ENCODE measurements at regions not wholly inside any gene's neighbourhood (a gene's known extent, or its start where the extent isn't known, plus 50 kb on each side); places are given as distances from the start of the nearest gene placed in this dataset.
A peak's percentile ranks its signal among the peaks of the same experiment; 100 is the strongest.
"Not testable (repeated sequence)": the region's sequence is repeated elsewhere in the genome, so short reads cannot be mapped to it uniquely, and the experiment has no call there.

DNA sequence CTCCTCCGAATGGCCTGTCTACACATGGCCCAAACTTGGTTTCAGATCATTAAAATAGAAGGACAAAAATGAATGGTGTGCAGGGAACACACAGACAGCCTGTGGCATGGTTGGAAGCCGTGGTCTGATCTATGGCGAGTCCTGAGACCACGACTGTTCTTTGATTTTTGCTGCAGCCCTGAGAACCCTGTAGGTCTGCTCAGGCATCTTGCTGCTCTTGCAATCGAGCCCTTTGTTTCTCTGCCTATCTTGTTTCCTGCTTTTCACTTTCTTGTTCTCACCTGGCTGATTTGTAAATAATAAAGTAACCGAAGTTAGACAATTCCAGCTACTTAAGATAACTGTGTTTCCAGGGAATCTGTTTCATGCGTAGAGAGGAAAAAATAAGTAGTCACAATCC is 54.1 kb upstream of the NBPF9 start:
- not testable (repeated sequence) for ATAC-seq

DNA sequence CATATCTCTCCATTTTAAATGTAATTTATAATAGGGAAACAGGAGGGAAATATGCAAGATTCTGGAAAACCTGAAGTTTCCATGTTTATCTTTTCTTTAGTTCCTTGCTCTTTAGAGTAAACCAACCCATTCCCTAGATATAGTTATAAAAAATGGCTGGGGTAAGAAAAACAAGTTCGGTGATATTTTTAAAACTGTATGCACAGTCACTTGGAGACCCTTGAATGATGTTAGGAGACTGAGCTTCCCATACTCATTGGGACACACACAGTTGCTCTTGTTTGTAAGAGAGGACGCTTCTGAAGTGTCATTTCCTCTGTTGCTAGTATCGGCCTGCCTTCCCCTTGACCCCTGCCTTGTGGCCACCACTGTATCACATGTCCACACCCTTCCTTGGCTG is 55.0 kb upstream of the NBPF9 start:
- not testable (repeated sequence) for ATAC-seq

DNA sequence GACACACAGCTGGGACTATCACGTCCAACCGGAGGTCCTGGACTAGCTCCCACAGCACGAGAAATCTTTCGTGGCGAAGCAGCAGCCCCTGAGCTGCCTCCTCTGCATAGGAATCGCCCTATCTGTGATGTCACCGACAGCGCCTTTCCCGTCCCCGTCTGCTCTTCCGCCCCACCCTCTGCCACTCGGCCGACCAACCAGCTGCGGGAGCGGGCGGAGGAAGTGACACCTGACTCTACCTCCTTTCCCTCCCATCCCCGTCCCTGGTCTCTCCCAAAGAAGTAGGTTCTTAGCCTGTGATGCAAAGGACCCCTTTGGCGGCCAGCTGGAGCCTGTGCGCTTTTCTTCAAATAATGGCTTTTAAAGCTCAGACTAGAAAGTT is 59.7 kb upstream of the NBPF9 start:
- ATAC-seq, result peak; percentile 98

DNA sequence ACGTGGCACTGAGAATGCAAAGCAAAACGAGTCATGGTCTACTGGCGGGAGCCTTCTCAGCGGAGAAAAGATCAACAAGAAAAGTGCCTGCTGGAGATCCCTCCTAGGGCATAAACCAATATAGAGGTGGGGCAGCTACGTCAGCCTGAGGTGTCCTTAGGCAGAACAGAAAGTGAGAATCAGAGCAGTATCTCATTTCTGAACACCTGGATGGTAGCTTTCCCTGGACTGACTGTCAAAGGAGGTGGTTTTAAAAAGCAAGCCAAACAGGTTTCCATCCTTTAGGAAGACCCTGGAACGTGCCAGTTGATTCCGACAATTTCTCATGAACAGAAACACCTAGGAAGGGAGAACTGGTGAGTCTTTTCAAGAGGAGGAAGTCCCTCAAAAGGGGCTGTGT is 71.4 kb upstream of the NBPF9 start:
- ATAC-seq, result not testable (repeated sequence)

DNA sequence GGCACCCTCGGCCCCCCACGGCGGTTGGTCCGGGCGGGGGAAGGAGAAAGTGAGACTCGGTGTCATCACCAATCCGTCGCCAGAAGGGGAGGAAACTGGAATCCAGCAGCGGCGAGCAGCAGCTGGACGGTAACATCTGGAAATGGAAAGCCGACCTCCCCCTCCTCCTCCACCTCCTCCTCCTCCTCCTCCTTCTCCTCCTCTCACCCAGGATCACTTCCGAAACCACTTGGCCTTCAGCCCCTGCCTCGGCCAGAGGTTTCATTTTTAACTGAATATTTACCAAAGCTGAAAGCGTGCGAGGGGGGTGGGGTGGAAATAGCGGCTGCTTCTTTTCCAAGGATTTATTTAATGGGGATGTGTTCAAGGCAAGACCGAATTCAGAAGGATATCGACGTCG is 72.5 kb upstream of the NBPF9 start:
- not testable (repeated sequence) for ATAC-seq

DNA sequence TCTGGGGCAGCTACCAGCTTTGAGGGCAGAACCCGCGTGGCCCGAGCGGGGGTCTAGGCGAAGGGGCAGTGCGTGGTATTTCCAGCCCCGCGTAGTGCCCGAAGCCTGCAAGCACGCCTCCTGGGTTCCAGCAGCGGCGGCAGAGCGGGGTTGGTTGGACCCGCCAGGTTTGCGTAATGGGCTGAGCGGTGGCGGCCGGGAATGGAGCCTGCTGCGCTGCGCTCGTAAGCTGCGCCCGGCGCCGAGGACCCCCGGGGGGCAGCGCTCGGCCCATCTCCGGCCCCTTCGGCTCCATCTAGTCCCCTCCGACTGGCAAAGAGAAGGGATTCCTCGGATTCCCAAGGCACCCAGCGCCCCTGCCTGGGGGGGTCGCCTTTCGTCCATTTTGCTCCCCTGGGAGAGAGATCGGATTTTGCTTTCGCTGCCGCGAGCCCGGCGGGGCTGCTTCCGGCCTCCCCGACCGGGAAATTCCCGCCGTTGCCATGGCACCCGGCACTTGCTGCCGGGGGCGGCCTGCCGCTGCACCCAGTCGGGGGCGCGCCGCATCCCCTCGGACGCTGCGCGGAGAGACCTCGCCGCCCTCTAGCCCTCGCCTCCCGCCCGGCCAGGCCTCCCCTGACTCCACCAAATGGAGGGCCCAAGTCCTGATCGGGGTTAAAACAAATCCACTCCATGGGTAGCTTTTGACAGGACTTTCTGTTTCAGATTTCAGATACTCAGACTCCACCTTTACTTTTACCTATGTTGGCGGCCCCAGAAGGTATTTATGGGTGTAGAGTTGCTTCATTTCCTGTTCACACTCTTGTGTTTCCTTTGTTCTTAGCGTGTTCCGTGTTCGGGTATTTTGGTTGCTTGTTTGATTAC is 73.3 kb upstream of the NBPF9 start:
- TF ChIP-seq, protein P1, sequence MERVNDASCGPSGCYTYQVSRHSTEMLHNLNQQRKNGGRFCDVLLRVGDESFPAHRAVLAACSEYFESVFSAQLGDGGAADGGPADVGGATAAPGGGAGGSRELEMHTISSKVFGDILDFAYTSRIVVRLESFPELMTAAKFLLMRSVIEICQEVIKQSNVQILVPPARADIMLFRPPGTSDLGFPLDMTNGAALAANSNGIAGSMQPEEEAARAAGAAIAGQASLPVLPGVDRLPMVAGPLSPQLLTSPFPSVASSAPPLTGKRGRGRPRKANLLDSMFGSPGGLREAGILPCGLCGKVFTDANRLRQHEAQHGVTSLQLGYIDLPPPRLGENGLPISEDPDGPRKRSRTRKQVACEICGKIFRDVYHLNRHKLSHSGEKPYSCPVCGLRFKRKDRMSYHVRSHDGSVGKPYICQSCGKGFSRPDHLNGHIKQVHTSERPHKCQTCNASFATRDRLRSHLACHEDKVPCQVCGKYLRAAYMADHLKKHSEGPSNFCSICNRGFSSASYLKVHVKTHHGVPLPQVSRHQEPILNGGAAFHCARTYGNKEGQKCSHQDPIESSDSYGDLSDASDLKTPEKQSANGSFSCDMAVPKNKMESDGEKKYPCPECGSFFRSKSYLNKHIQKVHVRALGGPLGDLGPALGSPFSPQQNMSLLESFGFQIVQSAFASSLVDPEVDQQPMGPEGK (CRISPR knock-in tag; IDR thresholded peaks at IDR 0.05; ENCODE audit: borderline replicate concordance), result 0 out of 2 replicates have a peak, but pooled peaks have one; percentile 66
- not testable (repeated sequence) for ATAC-seq

DNA sequence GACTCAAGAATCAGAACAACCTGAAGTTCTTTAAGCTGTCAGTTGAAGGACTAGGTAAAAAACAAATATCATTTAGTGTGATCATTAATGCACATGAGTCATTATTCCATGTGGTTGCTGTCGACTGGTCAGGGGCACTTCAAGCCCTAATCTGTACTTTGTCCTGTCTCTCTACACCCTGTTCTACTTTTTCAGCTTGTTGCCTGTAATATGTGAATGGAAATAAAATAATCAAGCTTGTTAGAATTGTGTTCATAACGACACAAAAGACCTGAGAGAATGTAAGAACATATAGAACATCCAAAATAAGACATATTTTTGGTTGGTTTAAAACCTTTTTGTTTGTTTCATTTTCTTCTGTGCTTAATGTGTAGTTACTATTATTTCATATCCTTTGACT is 87.4 kb upstream of the NBPF9 start:
- ATAC-seq, result not testable (repeated sequence)

DNA sequence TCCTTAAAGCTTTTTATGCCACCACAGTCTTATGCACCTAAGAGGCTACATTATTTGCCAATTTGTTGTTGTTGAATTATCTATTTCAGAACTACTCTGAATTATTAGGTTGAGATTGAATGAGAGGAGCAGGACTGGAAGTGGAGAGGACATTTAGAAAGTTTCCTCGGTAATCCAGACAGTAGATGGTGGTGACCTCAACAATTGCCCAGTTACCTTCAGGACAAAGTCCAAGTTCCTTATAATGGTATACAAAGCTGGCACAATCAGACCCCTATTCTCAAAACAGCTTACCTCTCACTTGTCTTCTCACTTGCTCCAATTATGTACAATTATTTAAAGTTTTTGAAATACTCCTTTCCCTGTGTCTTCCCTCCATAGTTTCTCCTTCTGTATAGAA is 93.3 kb upstream of the NBPF9 start:
- not testable (repeated sequence) for ATAC-seq

DNA sequence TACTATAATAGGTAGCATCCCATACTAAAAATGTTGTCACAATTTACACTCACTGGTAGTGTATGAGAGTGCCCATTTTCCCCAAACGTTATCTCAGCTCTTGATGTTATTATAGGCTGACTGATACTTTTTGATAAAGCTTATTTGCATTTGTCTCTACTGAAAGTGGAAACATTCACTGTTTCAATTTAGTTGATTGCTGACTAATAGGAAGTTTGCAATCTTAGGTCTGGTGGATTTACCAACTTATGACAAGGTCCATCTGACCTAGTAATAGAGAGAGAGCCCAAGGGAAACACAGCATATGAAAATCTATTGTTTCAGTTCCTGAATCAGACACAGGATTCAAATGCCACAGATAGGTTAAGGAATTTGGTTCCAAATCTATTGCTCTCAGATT is 97.2 kb upstream of the NBPF9 start:
- ATAC-seq, result peak; percentile 51

DNA sequence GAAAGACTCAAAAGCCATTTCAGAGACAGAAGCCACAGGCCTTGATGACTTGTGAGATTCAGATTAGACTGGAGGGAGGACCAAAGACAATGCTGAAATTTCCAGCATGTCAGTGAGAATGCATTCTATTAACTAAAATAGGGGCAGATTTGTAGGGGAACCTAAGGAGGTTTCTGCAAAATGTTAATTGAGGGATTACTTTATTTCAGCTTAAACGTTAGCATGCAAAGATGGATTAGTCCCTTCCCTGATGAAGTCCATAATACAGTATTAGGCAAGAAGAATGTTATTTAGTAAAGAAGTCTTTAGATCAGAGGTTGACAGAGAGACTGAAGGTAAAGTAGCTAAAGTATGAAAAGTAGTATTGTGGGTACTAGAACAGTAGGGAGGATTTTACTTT is 98.9 kb upstream of the NBPF9 start:
- ATAC-seq, result not testable (repeated sequence)

DNA sequence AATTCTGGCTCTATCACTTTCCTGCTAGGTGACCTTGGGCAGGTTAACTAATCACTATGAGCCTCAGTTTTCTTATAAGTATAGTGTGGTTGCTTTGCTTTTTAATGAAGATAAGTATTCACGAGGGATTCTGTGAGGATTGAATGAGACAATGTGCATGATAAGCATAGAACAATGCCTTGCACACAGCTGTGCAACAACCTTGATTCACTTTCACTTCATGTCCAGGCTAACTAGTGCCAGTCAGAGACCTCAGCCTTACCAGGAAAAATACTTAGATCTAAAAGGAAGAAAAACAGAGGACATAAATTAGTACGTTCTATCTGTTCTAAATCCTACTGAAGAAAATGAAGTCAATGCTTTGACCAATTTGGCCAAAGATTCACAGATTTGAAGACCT is 101.0 kb upstream of the NBPF9 start:
- ATAC-seq, result not testable (repeated sequence)

DNA sequence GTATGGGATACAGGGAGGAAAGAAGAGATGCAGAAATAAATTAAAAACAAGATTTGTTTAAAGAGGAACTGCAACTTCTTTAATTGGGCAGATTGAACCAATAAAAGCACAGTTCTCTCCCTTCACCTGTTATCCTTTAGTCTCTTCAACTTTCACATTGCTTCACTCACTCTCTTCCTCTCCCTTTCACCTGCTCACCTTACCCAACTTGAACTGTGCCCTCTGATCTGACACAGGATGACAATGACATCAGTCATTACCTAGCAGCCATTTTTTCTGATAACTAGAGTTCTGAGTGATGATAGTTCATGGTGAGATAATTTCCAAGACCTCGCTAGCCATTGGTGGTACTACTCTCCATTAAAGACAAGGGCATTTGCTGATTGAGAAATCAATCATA is 105.5 kb upstream of the NBPF9 start:
- not testable (repeated sequence) for ATAC-seq

DNA sequence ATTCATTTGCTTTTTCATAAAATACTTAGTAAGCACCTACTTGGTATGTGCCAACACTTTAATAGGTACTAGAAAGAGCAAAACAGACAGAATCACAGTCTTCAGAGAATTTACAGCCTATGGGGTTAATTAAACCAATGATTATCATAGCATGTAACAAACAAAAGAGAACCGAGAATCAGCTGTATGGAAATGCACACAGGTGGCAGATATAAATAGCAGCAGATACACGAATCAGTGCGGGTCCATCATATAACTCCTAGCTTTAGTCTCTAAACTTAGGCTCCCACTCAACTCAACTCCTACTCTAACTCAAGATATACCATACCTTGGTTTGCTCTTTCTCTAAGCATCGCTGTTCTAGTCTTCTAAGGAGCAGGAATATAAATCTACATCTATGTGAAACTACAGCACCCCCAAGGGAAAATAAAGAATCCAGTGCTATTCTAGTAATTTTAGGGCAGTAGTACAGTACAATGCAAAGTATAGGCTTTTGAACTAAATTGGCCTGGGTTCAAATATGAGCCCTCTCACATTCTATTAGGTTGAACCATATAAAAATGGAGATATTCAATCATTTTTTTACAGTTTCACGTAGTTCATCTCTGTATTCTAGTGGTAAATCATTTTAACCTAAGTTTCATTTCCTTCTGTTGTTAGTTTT is 108.5 kb upstream of the NBPF9 start:
- ATAC-seq, result peak; percentile 14; the same call in 2 of the 3 replicates

DNA sequence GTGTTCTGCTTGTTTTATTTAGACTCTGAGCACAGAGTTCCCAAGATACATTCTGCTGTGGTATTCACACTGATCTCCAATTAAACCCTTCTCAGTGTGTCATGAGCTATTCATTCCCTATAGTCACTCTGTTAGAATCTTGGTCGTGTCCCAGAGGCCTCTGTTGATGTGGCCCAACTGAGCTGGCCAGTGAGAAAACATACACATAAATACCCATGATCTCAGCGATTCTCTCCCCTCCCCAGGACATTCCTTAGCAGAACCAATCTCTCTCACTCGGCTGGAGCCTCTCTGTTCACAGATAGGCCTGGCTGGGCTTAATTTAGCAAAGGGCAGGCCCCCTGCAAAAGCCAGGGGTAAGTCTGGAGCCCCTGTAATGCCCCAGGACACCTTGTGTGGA is 109.6 kb upstream of the NBPF9 start:
- peak; percentile 89 for ATAC-seq

DNA sequence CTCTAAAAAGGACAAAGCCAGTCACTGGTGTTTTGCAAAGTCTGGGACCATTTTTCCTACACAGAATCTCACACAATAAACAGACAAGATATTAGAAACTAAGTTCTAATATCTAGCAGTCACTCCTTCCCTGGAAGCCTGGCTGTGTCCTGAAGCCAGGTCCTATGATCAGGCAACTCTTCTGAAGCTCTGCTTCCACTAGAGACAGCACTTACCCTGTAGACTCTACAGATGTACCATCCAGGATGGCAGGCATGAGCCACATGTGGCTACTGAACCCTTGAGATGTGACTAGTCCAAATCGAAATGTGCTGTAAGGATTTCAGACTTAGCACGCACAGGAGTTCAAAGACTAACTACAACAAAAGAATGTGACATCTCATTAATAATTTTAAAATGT is 110.3 kb upstream of the NBPF9 start:
- not testable (repeated sequence) for ATAC-seq

DNA sequence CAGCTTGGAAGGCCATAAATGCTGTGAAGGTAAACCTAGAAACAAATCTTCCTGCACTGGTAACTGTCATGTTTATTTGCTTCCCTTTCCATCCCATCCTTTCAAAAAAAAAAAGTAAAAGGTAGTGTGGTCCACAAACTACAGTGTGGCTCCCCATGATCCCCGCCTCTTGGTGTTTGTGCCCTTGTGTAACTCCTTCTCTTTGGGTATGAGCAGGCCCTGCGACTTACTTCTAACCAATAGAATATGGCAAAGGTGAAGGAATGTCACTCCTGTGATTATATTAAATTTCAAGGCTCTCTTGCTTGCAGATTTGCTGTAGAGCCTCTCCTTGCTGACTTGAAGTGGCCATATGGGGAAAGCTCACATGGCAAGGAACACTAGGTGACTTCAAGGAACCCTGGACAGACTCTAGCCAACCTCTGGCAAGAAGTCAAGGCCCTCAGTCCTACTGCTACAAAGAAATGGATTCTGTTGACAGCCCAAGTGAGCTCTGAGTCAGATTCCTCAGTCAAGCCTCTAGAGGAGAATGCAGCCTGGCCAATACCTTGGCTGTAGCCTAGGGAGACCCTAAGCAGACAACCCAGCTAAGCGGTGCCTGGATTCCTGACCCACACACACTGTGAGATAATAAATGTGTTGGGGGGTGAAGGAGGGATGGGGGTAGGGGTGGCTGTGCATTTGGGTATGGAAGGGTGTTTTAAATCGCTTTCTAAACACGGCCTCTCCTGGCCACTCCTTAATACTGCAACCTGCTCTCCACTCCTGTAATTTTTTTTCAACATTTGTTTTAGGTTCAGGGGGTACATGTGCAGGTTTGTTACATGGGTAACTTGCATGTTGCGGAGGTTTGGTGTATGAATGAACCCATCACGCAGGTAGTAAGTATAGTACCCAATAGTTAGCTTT is 115.0 kb upstream of the NBPF9 start:
- ATAC-seq, result peak; percentile 91

DNA sequence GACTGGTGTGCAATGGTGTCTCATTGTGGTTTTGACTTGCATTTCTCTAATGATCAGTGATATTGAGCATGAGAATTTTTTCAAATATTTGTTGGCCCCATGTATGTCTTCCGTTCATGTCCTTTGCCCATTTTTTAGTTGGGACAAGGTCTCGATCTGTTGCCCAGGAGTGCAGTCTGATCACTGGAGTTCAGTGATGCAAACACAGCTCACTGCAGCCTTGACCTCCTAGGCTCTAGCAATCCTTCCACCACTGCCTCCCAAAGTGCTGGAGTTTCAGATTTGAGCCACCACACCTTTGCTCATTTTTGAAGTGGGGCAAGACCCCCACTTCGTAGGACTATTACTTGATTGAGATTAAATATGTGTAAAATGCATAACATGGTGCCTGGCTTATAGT is 116.2 kb upstream of the NBPF9 start:
- not testable (repeated sequence) for ATAC-seq

DNA sequence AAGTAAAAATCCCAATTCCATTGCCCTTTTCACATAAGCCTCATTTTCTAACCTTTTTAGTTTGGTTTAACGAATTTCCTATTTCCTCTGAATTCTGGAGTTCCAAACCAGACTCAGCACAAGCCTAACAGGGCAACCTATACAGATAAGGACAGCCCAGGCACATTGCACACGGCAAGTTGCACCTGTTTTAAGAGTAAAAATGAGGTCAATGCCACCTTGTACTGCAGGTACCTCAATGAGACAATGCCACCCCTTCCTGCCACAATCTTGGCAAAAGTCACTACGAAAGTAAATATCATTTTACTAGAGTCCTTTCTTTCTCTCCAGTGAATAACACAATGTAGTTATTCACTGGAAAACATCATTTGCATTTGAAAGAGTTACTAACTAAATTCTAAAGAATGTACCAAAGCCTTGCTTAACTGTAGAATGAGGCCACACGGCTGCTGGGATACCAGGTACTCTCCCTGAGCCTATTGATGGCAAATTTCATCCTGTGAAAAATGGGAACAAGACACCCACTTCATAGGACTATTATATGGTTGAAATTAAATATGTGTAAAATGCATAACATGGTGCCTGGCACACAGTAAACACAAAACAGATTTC is 117.2 kb upstream of the NBPF9 start:
- not testable (repeated sequence) for ATAC-seq

DNA sequence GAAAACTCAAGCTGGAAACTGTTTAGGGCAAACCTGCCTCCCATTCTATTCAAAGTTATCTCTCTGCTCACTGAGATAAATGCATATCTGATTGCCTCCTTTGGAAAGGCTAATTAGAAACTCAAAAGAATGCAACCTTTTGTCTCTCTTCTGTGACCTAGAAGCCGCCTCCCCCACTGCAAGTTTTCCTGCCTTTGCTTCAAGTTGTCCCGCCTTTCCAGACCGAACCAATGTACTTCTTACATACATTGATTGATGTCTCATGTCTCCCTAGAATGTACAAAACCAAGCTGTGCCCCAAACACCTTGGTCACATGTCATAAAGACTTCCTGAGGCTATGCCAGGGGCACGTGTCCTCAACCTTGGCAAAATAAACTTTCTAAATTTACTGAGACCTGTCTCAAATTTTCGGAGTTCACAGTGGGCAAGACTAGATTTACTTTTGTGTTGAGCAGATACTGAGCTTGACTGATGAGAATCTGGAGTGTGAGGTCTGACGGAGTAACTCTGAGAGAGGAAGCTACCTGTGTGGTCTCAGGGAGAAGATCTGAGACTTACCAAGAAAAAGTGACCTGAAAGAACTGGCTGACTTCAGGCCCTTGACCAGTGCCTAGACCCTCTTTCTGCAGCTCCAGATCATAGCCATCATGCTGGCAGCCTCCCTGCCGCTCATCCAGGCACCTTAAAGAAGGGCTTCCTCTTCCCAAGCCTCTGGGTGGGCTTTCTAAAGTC is 124.7 kb upstream of the NBPF9 start:
- ATAC-seq, result peak; percentile 9; the same call in 1 of the 3 replicates

All from SK-N-SH treated with all-trans-retinoic acid at 6 μM for 48 hours (cell line).